ENCODE measurements at regions not wholly inside any gene's neighbourhood (a gene's known extent, or its start where the extent isn't known, plus 50 kb on each side); places are given as distances from the start of the nearest gene placed in this dataset.

DNA sequence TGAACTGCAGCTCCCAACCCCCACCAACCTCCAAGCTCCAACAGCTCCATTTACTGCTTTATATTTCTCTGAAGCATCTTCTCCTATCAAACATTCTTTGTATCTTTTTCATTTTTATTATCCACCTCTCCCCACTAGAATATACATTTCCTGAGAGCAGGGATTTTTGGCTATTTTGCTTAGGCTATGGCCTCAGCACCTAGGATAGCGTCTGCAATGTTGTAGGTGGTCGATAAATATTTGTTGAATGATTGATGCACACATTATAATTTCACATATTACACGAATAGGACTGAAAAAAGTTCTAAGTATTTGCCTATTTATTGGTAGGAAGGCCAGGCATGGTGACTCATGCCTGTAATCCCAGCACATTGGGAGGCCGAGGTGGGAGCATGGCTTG lies 658.7 kb upstream of the DIPK2B start:
- DNase-seq, result no peak

DNA sequence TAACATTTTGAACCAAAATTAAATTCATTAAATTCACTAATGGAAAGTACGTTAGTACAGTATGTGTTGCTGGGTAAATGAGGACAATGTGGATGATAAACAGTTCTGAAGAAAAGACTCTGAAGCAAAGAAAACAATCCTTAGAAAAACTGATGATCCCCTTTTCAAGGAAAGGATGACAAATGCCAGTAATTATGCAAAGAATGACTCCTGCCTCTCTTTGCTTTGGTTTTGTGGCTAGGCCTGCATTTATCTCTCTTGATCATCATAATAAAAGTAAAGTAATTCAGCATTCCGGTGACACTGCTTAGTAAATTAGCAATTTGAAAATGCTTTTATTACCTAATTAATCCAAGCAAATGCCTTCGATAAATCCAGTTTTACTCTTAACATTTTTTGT lies 652.2 kb upstream of the DIPK2B start:
- no peak for DNase-seq

DNA sequence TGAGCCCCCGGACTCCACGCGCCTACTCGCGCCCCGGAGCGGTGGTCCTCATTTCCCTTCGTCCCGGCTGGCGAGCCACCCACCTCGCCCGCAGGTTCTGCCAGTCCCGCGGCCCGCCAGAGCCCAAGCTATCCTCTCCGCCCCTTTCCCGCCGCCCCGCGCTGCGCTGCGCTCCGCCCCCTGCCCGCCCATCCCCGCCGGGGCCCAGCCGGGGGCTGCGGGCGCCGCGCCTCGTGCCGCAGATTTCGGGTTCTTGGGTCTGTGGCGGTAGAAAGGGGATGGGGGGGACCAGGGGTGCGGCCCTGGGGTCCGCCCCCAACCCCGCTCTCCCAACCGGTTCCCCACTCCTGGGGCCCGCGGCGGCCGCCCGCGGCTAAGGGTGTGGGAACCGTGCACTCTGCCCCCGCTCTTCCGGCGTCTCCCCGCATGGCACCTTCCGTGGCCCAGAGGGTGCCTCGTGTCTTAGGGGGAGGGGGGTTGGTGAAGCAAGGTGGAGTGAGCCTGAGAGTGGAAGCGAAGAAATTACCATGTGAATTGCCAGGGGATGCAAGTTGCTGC lies 650.8 kb upstream of the DIPK2B start:
- peak; percentile 63 for DNase-seq

DNA sequence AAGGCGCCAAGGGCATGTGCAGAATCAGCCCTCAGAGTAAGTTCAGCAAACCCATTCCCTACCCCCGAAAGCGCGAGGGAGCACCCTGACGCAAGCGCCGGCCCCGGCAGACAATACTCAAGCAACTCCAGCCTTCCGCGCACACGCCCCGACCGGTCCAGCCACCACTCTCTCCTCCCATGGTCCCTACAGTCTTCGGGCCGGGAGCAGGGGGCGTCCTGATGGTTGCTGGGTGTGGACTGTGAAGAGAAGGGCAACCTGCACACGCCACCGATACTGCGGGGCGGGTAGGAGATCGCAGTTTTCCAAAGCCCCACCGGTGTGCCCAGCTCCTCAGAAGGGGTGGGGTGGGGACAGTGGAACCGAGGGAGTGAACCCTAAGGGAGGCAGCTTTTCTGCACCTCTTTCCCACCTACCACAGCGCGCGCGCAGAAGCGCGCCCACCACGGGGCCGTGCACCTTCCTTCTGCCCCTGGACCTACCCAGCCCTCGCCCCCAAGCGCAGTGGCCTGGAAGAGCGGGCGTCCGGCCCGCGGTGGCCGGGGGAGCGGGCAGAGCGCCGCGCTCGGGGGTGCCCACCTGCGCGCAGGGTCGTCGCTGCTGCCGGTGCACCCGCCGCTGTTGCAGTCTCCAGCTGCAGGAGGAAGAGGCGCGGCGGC lies 650.2 kb upstream of the DIPK2B start:
- peak; percentile 46 for DNase-seq

DNA sequence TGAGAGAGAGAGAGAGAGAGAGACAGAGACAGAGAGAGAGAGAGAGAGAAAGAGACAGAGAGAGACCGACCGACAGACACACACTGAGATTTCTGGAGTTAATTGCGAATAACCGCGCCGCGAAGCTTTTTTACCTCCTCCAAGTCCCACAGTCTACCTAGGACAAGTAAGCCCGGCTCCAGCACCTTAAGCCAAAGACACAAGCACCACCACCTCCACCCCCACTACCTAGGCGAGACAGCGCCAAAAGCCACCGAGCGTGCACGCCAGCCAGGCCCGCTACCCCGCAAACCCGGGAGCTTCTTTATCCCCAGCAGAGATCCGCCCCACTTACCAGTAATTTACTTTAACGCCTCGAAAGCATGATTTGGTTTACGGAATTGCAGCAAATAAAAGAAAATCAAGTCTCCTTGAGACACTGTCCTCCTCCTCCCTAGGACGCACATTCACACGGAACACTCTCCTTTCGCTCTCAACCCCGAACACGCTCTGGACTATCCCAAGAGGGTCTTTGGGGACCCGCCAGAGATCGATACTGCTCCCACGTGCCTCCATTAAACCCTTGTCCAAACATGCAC lies 649.6 kb upstream of the DIPK2B start:
- DNase-seq, result peak; percentile 43

DNA sequence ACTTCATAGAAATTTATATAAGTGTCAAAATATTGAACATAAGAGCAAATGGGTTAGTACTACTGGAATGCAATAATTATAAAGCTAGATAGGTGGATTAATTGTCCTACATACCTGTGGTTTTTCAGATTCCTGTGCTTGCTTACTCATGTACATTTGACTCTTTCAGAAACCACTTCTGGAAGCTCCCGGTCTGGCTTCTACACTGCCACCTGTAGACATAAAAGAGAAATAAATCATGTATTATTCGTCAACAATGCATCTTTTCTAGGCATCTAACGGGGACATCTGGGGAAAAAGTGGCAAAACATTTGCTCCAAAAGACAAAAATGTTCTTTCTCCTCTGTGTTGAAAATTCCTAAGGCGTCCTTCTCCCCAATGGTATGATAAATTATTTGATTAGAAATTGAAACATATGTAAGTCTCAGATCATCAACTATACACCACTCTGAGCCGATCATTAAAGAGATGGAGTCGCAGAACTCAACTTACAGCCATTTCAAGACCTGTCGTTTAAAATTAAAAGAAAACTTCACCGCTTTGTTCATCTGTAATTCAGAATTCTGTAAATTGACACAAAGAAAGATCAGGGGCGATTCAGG lies 648.7 kb upstream of the DIPK2B start:
- peak; percentile 37 for DNase-seq

DNA sequence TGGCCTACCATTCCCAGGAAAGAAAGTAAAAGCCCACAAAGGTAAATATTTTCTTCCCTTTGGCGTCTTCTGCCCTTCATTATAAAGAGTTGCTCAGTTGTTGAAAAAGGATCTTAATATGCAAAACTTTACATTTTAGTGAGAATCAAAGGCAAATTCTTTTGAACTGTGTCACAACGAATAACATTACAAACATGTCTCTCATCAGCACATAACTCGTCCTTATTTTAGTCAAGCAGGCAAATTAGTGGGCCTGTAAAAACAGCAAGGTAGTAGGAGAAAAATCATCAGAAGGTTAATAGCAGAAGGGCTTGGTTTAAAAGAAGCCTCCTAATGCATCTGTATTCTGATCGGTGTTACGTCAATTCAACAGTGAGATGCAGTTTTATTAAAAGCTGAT lies 647.3 kb upstream of the DIPK2B start:
- no peak for DNase-seq

DNA sequence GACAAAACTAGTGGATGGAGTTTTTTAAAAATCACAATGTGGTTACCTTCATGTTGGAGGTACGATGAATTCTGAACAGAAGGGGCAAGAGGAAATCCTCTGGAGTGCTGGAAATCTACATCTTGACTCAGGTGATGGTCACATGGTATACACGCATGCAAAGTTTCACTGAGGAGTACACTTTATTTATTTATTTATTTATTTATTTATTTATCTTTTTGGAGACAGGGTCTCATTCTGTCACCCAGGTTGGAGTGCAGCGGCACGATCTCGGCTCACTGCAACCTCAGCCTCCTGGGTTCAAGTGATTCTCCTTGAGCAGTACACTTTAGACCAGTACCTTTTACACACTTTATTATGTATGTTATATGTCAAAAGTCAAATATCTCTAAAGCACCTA lies 645.7 kb upstream of the DIPK2B start:
- DNase-seq, result no peak

DNA sequence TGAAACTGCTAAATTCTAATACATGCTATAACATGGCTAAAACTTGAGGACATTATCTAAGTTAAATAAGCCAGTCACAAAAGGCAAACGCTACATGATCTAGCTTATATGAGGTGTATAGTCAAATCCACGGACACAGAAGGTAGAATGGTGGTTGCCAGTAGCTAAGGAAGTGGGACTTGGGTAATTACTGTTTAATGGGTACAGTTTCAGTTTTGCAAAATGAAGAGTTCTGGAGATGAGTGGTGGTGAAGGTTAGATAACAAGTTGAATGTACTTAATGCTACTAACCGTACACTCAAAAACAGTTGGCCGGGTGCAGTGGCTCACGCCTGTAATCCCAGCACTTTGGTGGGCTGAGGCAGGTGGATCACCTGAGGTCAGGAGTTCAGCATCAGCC lies 644.5 kb upstream of the DIPK2B start:
- no peak for DNase-seq

DNA sequence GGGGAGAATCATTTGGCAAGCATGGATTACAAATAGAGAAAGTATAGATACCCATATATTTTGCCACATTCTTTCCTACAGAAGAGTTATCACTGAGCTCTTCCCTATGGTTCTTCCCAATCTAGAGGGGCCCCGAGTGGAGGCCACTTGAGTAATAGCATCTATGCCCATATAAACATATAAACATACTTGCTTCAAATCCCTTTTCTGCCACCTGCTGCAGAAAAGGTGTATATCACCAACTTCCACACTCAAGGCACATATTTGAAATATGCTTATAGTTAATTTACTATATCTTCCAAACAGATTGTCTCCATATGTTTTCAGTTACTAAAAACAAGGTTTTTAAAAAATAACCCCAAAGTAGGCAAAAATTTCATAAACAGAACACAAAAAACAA lies 642.8 kb upstream of the DIPK2B start:
- DNase-seq, result peak; percentile 10

DNA sequence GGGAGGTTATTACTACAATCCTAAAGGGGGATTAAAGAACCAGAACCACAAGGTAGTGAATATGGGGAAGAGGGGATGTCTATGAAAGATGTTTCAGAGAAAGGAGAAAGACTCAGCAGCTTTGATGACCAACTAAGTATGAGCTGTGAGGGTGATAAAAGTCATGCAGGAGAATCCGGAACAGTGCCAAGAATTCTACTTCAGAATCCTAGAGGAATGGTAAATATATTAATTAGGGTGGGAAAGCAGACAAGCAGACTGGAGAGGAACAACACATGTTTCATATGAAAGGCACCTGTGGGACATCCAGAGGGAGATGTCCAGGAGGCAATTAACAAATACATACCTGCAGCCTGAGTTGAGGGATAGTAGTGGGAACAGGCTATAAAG lies 642.2 kb upstream of the DIPK2B start:
- no peak for DNase-seq

DNA sequence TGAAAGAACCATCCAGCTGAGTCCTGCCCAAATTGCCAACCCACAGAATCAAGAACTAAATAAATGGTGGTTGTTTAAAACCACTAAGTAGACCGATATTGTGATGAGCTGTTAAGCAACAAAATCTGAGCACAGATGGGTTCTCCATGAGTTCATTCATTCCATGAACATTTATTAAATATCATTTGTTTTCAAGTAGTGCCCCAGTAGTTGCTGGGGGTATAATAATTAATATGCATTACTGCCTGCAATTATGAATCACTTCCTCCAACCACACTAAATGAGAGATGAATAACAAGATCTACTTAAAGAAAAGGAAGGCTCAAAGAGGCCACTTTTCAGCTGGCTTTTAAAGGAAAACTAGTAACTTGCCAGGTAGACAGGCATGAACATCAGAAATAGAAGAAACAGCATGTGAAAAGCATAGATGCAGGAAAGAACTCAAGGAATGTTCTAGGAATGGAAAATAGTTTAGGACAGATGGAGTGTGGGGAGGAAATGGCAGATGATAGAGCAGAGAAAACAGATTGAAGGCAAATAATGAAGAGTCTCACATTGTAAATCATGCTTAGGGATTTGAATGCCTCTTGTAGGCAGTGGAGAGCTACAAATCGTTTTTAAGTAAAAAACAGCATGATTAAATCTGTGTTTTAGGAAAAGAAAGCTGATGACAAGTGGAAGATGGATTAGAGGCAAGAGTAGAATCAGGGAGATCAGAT lies 641.7 kb upstream of the DIPK2B start:
- no peak for DNase-seq

DNA sequence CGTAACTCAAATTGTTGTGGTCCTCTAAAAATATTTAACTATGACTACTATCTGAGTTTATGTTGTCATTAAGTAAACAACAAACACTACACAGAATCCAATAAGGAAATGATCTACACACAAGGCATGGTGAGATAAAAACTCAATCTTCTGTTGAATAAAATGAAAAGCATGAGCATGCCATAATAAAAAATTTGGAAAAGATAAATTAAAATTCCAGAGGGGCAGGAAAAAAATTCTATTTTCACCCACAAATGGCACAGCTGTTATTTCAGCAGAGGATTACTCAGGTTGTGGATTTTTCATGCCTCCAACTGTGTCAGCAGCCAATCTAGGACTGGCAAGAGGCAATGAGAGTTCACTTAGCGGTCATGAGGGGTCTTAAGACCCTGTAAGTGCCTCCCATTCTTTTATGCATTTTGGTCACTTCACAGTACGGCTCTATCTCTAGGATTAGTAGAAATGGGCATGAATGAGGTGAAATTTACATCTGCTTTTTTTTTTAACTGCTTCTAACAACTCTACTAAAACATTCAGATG lies 639.8 kb upstream of the DIPK2B start:
- DNase-seq, result no peak

DNA sequence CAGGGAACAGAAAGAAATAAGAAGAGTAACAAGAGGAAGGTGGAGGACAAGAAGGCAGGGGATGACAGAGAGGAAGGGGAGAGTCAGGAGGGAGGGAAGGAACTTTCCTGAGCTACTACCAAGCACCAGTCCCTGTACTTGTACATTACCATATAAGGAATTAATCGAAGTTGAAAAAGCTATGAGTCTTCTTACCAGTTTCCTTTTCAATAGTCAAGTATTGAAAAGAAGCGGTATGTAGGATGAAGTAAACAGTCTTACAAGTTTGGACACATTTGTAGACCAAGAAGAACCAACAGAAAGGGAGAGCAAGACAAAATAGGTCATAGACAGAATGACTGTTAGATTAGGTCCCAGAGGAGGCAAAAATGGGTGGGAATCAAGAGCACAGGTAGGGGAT lies 629.7 kb upstream of the DIPK2B start:
- DNase-seq, result no peak

DNA sequence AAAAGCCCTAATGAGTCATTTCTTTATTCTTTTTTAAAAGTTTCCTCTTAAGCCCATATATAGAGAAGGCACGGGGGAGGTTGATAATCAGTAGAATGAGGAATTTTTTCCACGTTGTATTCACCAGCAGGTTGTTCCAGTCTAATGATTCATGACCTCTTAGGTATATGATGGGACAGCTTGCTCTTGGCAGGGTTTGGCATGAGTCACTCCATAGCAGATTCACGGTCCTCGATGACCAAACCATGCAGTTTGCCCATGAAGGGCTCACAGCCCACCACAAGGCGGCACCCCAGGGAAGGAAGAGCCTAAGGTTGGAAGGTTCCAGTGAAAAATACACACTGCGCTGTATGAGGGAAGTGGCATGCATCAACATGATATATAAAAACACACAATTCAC lies 623.8 kb upstream of the DIPK2B start:
- DNase-seq, result peak; percentile 42

DNA sequence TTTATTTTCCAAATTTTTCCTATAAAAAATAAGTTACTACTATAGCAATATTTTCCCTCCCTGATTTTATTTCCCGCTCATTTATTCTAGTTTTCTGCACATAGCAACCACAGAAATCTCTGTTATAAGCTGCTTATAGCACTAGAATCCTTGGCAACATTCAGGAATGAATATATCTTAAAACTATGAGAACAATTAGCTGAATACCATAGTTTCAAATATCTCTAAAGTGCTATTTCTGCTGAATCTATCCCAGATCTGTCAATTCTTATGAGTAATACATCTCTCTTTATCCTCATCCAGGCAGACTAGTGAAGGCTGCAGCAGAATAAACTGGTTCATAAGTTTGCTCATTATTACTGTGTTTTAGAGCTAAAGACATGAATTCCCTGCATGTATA lies 622.9 kb upstream of the DIPK2B start:
- DNase-seq, result no peak

DNA sequence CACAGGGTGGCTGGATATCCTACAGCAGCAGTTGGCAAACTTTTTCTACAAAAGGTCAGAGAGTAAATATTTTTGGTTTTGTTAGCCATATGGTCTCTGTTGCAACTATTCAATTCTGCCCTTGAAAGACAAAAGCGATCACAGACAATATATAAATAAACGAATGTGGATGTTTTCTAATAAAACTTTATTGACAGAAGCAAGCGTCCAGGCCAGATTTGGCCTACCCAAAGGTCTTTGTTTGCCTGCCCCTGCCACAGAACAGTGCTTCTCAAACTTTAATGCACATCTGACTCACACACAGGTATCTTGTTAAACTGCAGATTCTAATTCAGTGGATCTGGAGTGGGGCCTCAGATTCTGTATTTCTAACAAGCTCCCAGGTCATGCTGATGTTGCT lies 621.4 kb upstream of the DIPK2B start:
- DNase-seq, result no peak

DNA sequence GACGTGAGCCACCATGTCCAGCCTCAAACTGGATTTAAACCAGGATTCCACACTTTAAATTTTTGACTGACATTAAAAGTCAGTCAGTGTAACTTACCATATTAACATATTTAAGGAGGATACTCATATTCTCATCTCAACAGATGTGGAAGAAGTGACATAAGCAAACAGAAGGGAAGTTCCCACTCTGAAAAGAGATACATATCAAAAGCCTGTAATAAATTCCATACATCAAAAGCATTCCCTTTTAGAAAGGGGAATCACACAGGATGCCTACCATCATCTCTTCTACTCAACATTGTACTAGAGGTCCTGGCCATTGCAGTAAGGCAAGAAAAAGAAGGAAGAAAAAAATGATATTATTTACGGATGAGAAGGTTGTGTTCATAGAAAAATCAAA lies 618.2 kb upstream of the DIPK2B start:
- DNase-seq, result no peak

DNA sequence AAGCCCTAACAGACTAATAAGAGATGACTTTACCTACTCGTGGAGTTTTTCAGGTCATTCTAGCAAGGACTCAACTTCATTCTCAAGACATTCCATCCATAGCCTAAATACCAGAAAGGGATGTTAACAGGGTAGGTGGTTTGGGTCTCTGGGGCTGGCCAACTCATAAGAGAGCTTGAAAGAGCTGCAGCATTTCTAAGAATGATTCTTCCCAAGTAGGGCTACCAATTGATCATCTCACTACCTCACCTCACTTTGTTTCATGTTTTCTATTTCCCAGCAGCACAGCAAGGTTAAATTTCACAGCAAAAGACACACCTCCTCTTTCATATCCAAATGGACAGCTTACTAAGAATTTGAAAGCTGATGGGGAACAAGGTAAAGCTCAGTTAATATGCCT lies 614.8 kb upstream of the DIPK2B start:
- DNase-seq, result no peak

DNA sequence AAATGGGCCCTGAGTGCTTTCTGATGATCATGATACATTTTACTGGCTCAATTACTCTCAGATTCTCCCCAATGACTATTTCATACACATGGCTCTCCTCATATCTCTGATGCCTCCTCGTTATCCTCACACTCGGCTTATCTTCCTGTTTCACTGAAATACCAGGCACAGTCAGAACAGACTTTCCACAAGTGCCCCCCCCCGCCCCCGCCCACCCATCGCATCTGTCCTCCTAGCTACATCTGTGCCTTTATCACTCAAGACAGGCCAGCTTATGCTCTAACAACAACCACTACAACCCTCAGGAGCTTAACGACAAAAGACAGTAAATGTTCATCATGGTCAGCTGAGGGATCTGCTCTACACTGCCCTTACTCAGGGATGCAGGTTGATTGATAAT lies 610.6 kb upstream of the DIPK2B start:
- no peak for DNase-seq

DNA sequence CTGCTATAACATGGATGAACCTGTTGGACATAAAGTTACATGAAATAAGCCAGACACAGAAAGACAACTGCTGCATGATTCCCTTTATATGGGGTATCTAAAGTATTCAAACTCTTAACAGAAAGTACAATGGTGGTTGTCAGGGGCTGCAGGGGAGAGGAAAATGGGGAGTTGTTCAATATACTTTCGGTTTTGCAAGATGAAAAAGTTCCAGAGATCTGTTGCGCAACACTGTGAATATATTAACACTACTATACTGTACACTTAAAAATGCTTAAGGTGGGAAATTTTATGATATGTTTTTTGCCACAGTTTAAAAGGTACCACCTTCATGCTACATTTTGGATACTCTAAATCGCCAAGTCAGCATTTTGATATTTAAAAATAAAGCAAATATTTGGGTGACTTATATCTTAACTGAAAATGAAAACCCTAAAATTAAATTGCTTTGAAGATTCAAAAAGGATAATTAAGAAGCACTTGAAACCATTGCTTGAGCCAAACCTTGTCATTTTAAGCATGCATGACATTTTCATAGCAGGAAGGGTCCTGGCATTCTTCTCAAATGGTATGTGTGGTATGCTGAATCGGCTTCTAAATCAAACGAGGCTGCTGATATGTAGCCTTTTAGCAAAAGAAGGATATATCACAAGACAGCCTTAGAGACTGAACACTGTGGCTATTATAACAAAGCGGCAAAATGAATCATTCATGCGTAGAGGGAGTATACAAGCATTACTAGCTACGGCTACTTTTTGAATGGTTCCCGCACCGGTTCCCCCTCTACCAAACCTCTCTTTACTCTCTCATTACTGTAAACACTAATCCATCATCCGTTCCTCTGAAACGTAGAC lies 607.1 kb upstream of the DIPK2B start:
- peak; percentile 23 for DNase-seq

DNA sequence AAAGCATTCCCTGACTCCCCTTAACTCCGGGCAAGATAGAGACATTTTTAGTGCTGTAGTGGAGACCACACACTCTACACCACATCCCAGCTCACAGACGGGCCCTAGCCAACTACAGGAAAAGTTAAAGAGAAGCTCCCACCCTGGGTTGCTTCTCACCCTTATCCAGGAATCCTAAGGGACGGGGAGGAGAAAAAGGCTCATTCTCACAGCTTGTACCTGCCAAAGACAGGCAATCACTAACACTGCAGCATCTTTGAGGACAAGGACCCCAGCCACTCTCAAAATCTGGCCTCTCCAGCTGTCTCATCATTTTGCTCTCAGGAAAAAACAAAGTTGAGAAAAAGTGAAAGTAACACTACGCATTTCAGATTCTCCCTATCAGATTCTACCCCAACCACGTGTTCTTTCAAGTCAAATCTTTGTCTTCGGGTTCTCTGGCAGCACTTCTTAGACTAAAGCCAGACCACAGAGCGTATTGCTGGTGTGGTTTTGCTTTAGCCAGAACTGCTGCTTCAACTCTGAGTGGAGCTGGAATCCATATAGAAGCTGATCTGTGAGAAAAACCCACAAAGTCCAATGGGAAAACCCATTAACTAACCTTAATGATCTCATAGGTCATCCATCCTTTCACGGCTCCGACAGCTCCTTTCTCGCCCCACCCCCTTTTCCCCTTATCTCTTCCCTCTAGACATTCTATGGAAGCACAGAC lies 605.9 kb upstream of the DIPK2B start:
- peak; percentile 44 for DNase-seq

Measured in CD4-positive, alpha-beta T cell treated with Interleukin-17A for 4 hours (primary cell).